Left ventricle myocardium inferior (tissue), 1 donor: ENCODE measurements at regions not wholly inside any gene's neighbourhood (a gene's known extent, or its start where the extent isn't known, plus 50 kb on each side); places are given as distances from the start of the nearest gene placed in this dataset.

Experiments used
- DNase-seq: peaks from one replicate; pipeline ENCODE4 v3.0.0-alpha.2; 2020
- H3K27ac ChIP-seq: fragments of 200-600 bp; replicated peaks from 2 replicates; pipeline ENCODE4 v1.8.0; 2021
- H3K27me3 ChIP-seq: fragments of 200-600 bp; 2 replicates; pipeline ENCODE4 v1.8.0; 2021; ENCODE audit warnings: low read depth
- H3K36me3 ChIP-seq: fragments of 200-600 bp; 2 replicates; pipeline ENCODE4 v1.8.0; 2021
- H3K4me1 ChIP-seq: fragments of 200-600 bp; 2 replicates; pipeline ENCODE4 v1.8.0; 2021
- H3K4me3 ChIP-seq: fragments of 200-600 bp; 2 replicates; pipeline ENCODE4 v1.8.0; 2021; ENCODE audit warnings: mild to moderate bottlenecking, moderate library complexity
- H3K9me3 ChIP-seq: fragments of 200-600 bp; replicated peaks from 2 replicates; pipeline ENCODE4 v1.8.0; 2021
- CTCF ChIP-seq: fragments of 200-600 bp; IDR thresholded peaks from 2 replicates; pipeline ENCODE4 v1.8.0; 2021; ENCODE audit warnings: antibody characterized with exemption, mild to moderate bottlenecking, borderline replicate concordance
- intact Hi-C: fragments of 100-400 bp; cut with micrococcal nuclease; formaldehyde crosslinking; loops from one replicate; pipeline ENCODE4 v1.11.0; 2022
- donor health status: DM: no; HTN: yes; CAD: no; lungs with severe emphysema.

GRCh38 chr15:92268900-92269299, 124.8 kb upstream of the ST8SIA2 start:
- Histone ChIP-seq H3K36me3 (no peaks in the 10 kb centered on the region), H3K4me1 (peaks cover 4% of the 10 kb centered on the region), H3K27me3 (peaks cover 22% of the 10 kb centered on the region), H3K4me3 (no peak overlapping the region), H3K9me3 (no peaks in the 10 kb centered on the region), H3K27ac (no peak overlapping the region)
- intact Hi-C loops: no loop called here
- no peak for TF ChIP-seq CTCF
- no peak for DNase-seq

- Histone ChIP-seq H3K4me3 (no peak overlapping the region), H3K4me1 (peaks cover 4% of the 10 kb centered on the region), H3K27me3 (peaks cover 21% of the 10 kb centered on the region), H3K27ac (no peak overlapping the region), H3K9me3 (no peaks in the 10 kb centered on the region), H3K36me3 (no peaks in the 10 kb centered on the region)
- no peak for DNase-seq
- TF ChIP-seq CTCF: no peak
- intact Hi-C loops: no loop called here
Measured at GRCh38 chr15:92271179-92271578, 122.5 kb upstream of the ST8SIA2 start.

- intact Hi-C loops: no loop called here
- TF ChIP-seq CTCF: no peak
- Histone ChIP-seq H3K27me3 (peaks cover 12% of the 10 kb centered on the region), H3K4me3 (no peak overlapping the region), H3K9me3 (no peaks in the 10 kb centered on the region), H3K27ac (no peak overlapping the region), H3K36me3 (no peaks in the 10 kb centered on the region), H3K4me1 (peaks cover 1% of the 10 kb centered on the region)
- no peak for DNase-seq
Measured at GRCh38 chr15:92272106-92272505, 121.6 kb upstream of the ST8SIA2 start.

- Histone ChIP-seq H3K36me3 (no peaks in the 10 kb centered on the region), H3K4me1 (no peaks in the 10 kb centered on the region), H3K27me3 (peaks cover 3% of the 10 kb centered on the region), H3K4me3 (no peak overlapping the region), H3K27ac (no peak overlapping the region), H3K9me3 (no peaks in the 10 kb centered on the region)
- TF ChIP-seq CTCF: no peak
- no peak for DNase-seq
- intact Hi-C loops: no loop called here
Measured at GRCh38 chr15:92273286-92273685, 120.4 kb upstream of the ST8SIA2 start.

- intact Hi-C loops: no loop called here
- no peak for DNase-seq
Measured at GRCh38 chr15:92273723-92274122, 120.0 kb upstream of the ST8SIA2 start.

More at GRCh38 chr15:92273723-92274122, 120.0 kb upstream of the ST8SIA2 start:
- Histone ChIP-seq H3K4me3 (no peak overlapping the region), H3K27ac (no peak overlapping the region), H3K9me3 (no peaks in the 10 kb centered on the region), H3K4me1 (no peaks in the 10 kb centered on the region), H3K36me3 (no peaks in the 10 kb centered on the region), H3K27me3 (peaks cover 3% of the 10 kb centered on the region)
- TF ChIP-seq CTCF: no peak
